HFFc6 (cell line): ENCODE measurements at regions not wholly inside any gene's neighbourhood (a gene's known extent, or its start where the extent isn't known, plus 50 kb on each side); places are given as distances from the start of the nearest gene placed in this dataset.

Source experiments
- DNase-seq: peaks from one replicate; pipeline ENCODE4 v3.0.0-alpha.2; 2018
- H3K27ac Mint-ChIP-seq: 2 replicates; pipeline ENCODE4 v1.8.0; 2020; ENCODE audit warnings: mild to moderate bottlenecking, mixed read lengths
- H3K27me3 Mint-ChIP-seq: 2 replicates; pipeline ENCODE4 v1.8.0; 2021; ENCODE audit warnings: mild to moderate bottlenecking, moderate library complexity, mixed read lengths; ENCODE audit not compliant: insufficient read depth
- H3K36me3 Mint-ChIP-seq: 2 replicates; pipeline ENCODE4 v1.8.0; 2021; ENCODE audit warnings: low read depth, mixed read lengths
- H3K4me1 Mint-ChIP-seq: 2 replicates; pipeline ENCODE4 v1.8.0; 2020; ENCODE audit warnings: low read depth, mixed read lengths
- H3K4me3 Mint-ChIP-seq: 2 replicates; pipeline ENCODE4 v1.8.0; 2020; ENCODE audit warnings: mild to moderate bottlenecking, moderate library complexity, mixed read lengths
- H3K9me3 Mint-ChIP-seq: 2 replicates; pipeline ENCODE4 v1.8.0; 2020; ENCODE audit warnings: mild to moderate bottlenecking, mixed read lengths
- CTCF ChIP-seq: fragments of 200-600 bp; sonication (generic); IDR thresholded peaks from 2 replicates; pipeline ENCODE4 v1.5.0; 2021; ENCODE audit warnings: antibody characterized with exemption, mild to moderate bottlenecking

GRCh38 chr9:106478727-106479126 lies 384.2 kb upstream of the ZNF462 start:
- Mint-ChIP-seq H3K27ac (no peak overlapping the region), H3K27me3 (no peaks in the 10 kb centered on the region), H3K9me3 (peaks cover 60% of the 10 kb centered on the region), H3K4me3 (no peak overlapping the region), H3K4me1 (no peaks in the 10 kb centered on the region), H3K36me3 (no peaks in the 10 kb centered on the region; the same call in 1 of the 2 replicates)
- no peak for TF ChIP-seq CTCF
- no peak for DNase-seq

GRCh38 chr9:106479679-106480078 lies 383.3 kb upstream of the ZNF462 start:
- Mint-ChIP-seq H3K36me3 (no peaks in the 10 kb centered on the region; the same call in 1 of the 2 replicates), H3K27me3 (no peaks in the 10 kb centered on the region), H3K4me3 (no peak overlapping the region), H3K27ac (no peak overlapping the region), H3K4me1 (no peaks in the 10 kb centered on the region), H3K9me3 (peaks cover 61% of the 10 kb centered on the region)
- no peak for DNase-seq
- no peak for TF ChIP-seq CTCF

GRCh38 chr9:106481013-106481609 lies 381.9 kb upstream of the ZNF462 start:
- Mint-ChIP-seq H3K27me3 (no peaks in the 10 kb centered on the region; the same call in 1 of the 2 replicates), H3K36me3 (no peaks in the 10 kb centered on the region; the same call in 1 of the 2 replicates), H3K9me3 (peaks cover 71% of the 10 kb centered on the region), H3K4me1 (no peaks in the 10 kb centered on the region), H3K27ac (no peak overlapping the region), H3K4me3 (no peak overlapping the region)
- DNase-seq = no peak
- TF ChIP-seq CTCF = no peak

- Mint-ChIP-seq H3K27me3 (no peaks in the 10 kb centered on the region; the same call in 1 of the 2 replicates), H3K4me1 (no peaks in the 10 kb centered on the region), H3K36me3 (no peaks in the 10 kb centered on the region; the same call in 1 of the 2 replicates), H3K4me3 (no peak overlapping the region), H3K9me3 (peaks cover 83% of the 10 kb centered on the region), H3K27ac (no peak overlapping the region)
- no peak for DNase-seq
- TF ChIP-seq CTCF = no peak
Observed at GRCh38 chr9:106482733-106483132, 380.2 kb upstream of the ZNF462 start.

- no peak for TF ChIP-seq CTCF
- no peaks in the 10 kb centered on the region; the same call in 1 of the 2 replicates for H3K27me3 Mint-ChIP-seq
- H3K4me1 Mint-ChIP-seq = no peaks in the 10 kb centered on the region
- no peaks in the 10 kb centered on the region for H3K36me3 Mint-ChIP-seq
- peaks cover 82% of the 10 kb centered on the region for H3K9me3 Mint-ChIP-seq
- H3K27ac Mint-ChIP-seq = no peak overlapping the region
- H3K4me3 Mint-ChIP-seq = no peak overlapping the region
- DNase-seq = no peak
Observed at GRCh38 chr9:106486685-106487084, 376.3 kb upstream of the ZNF462 start.
